Jurkat, Clone E6-1 (cell line): ENCODE measurements at regions not wholly inside any gene's neighbourhood (a gene's known extent, or its start where the extent isn't known, plus 50 kb on each side); places are given as distances from the start of the nearest gene placed in this dataset.
A peak's percentile ranks its signal among the peaks of the same experiment; 100 is the strongest.
"Not testable (repeated sequence)": the region's sequence is repeated elsewhere in the genome, so short reads cannot be mapped to it uniquely, and the experiment has no call there.

Source experiments
- DNase-seq: peaks from one replicate; pipeline ENCODE4 v3.0.0-alpha.2; 2011; ENCODE audit warnings: low read depth, low spot score
- H3K4me3 ChIP-seq: 2 replicates; pipeline ENCODE4 v1.5.1; 2011; ENCODE audit warnings: mild to moderate bottlenecking, low read length, control low read depth, moderate library complexity

- not testable (repeated sequence) for H3K4me3 ChIP-seq, DNase-seq
Measured at GRCh38 chr3:14272041-14272958, 93.7 kb downstream of the LSM3 start.

DNA sequence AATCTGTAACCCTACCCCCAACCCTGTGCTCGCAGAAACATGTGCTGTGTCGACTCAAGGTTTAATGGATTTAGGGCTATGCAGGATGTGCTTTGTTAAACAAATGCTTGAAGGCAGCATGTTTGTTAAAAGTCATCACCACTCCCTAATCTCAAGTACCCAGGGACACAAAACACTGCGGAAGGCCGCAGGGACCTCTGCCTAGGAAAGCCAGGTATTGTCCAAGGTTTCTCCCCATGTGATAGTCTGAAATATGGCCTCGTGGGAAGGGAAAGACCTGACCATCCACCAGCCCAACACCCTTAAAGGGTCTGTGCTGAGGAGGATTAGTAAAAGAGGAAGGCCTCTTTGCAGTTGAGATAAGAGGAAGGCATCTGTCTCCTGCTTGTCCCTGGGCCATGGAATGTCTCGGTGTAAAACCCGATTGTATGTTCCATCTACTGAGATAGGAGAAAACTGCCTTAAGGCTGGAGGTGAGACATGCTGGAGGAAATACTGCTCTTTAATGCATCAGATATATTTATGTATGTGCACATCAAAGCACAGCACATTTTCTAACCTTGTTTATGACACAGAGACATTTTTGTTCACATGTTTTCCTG is 94.4 kb downstream of the LSM3 start:
- DNase-seq, H3K4me3 ChIP-seq: not testable (repeated sequence)

DNA sequence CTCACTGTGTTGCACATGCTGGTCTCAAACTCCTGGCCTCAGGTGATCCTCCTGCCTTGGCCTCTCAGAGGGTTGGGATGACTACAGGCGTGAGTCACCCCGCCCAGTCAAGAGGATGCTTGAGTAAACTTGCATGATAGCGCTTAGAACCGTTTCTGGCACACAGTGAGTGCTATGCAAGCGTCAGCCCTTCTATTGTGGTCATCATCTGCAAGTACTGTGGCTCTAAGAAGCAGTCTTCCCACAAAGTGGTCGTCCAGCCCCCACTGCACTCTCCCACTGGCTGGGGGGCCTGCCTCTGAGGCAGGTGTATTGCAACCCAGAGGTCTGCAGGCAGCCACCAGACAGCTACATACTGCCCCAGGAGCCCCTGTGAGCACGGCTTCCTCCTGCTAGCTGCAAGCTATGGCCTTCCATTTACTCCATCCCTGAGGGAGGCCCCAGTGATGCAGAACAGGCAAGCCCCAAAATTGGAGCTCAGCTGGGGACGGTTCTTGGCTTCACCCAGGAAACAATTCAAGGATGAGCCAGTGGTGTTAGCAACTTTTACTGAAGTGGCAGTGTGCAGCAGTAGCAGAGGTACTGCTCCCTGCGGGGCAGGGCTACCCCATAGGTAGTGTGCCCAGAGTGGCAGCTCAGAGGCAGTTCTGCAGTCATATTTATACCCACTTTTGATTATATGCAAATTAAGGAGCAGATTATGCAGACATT is 95.4 kb downstream of the LSM3 start:
- no peak overlapping the region for H3K4me3 ChIP-seq
- DNase-seq: no peak

DNA sequence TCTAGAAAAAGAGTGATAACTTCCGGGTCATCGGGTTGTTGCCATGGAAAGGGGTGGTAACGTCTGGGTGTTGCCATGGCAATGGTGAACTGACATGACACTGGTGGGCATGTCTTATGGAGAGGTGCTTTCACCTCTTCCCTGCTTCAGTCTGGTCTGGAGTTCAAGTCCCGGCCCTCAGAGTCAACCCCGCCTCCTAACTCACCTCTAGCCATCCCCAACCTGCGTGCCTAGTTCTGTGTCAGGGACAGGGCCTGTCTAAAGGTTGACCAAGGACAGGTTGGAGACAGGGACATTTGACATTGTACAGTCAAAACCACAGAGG is 96.0 kb downstream of the LSM3 start:
- DNase-seq: peak; percentile 54
- H3K4me3 ChIP-seq: no peak overlapping the region

DNA sequence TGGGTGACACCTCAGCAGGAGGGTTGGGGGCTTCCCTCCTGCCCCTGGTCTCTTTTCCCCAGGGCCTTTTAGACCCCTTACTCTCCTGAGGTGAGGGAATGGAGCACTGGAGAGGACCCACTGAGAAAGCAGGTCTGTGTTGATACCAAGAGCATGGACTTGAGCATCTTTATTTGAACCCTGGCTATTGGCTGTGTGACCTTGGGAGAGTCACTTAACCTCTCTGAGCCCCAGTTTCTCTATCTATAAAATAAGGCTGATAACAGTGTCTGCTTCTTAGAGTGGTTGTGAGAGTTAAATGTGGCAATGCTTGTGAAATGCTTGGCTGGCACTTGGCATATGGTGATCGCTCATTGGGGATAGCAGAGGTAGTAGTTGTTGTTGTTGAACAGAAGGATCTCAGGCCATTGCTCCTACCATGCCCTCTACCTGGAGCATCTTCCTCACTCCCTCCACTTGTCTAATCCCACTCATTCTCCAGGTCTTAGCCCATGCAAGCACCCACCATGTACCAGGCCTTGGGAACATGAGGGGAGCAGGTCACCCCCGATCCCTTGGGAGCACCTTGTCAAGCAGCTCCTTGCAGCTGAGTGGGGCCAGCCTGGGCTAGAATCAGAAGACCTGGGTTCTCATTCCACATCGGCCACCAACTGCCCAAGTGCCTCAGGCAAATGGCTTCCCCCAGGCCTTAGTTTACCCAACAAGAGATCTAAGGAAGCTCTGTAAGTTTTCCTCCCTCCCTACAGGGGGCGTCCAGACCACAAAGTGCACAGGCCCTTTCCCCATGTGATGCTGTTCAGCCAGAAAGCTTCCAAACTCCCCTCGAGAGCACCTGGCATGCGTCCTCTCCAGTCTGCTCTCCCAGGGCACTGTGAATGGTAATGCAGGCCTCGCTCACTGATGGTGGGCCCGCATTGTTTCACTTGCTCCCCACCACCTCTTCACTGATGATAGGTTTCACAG is 96.7 kb downstream of the LSM3 start:
- H3K4me3 ChIP-seq: no peak overlapping the region
- peak; percentile 60 for DNase-seq

GRCh38 chr3:14275962-14276909 is 97.6 kb downstream of the LSM3 start:
- no peak for DNase-seq
- no peak overlapping the region for H3K4me3 ChIP-seq

GRCh38 chr3:14277557-14277956 is 98.9 kb downstream of the LSM3 start:
- DNase-seq: no peak

DNA sequence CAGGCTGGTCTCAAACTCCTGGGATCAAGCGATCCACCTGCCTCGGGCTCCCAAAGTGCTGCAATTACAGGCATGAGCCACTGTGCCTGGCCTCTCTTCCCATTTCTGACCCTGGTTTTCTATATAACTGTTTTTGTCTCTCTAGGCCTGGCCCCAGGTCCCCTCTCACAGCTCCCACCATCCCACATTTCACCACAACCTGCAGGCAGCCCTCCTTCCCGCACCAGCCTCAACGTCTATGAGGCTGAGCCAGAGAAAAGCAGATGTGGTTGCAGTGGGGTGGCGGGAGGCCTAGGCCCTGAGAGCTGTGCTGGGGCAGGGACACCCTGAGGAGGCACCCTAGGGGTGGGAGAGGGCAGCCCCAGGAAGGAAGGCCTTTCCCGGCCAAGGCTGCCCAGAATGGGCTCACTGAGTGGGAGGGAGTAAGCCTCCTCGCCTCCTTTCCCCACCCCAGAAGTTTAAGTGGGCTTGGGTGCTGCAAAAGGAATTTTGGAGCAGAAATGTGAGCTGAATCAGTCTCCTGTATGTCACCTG is 99.7 kb downstream of the LSM3 start:
- peak; percentile 64 for DNase-seq
- H3K4me3 ChIP-seq: no peak overlapping the region

More at GRCh38 chr3:14277557-14277956, 98.9 kb downstream of the LSM3 start:
- H3K4me3 ChIP-seq: no peak overlapping the region

GRCh38 chr3:14278799-14279625 is 100.4 kb downstream of the LSM3 start:
- DNase-seq: peak; percentile 81
- H3K4me3 ChIP-seq: peak overlapping the region; percentile 29

GRCh38 chr3:14279626-14280061 is 101.0 kb downstream of the LSM3 start:
- H3K4me3 ChIP-seq: peak overlapping the region; percentile 29
- DNase-seq: no peak

GRCh38 chr3:14280326-14280725 is 101.7 kb downstream of the LSM3 start:
- DNase-seq: no peak

GRCh38 chr3:14281053-14281452 is 102.4 kb downstream of the LSM3 start:
- no peak for DNase-seq
- H3K4me3 ChIP-seq: no peak overlapping the region

More at GRCh38 chr3:14280326-14280725, 101.7 kb downstream of the LSM3 start:
- H3K4me3 ChIP-seq: no peak overlapping the region

- DNase-seq: no peak
- H3K4me3 ChIP-seq: no peak overlapping the region
Measured at GRCh38 chr3:14282001-14282705, 103.5 kb downstream of the LSM3 start.

GRCh38 chr3:14282706-14283075 is 104.1 kb downstream of the LSM3 start:
- no peak overlapping the region for H3K4me3 ChIP-seq
- DNase-seq: no peak

GRCh38 chr3:14283092-14283812 is 104.6 kb downstream of the LSM3 start:
- DNase-seq: no peak
- H3K4me3 ChIP-seq: no peak overlapping the region
